Stimulated activated CD8-positive, alpha-beta memory T cell treated with anti-CD3 and anti-CD28 coated beads, Interleukin-15, amount 100 ng/mL, for 48 hours (primary cell): ENCODE measurements at regions not wholly inside any gene's neighbourhood (a gene's known extent, or its start where the extent isn't known, plus 50 kb on each side); places are given as distances from the start of the nearest gene placed in this dataset.

Source experiments
- DNase-seq, 2 donors: peaks; one replicate each; pipeline ENCODE4 v3.0.0-alpha.2; 2020; ENCODE audit warnings: low read depth in 2 of 2

DNA sequence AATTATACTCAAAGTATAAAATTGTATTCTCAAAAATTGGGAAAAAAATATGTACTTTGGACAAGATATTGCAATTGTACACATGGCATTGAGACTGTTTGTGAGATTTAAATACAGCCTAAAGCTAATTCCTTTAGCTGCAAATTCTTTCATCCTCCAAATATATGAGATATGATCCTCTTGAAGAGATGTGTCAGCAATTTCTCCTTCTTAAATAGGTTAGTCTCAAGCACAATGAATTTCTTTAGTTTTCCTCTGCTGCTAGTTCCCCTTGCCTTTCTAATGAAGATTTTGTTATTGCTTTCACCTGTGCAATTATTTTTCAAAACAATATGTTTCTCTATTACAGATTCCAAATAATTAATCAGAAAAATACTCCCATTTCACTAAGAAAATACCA lies 153.4 kb upstream of the GULP1 start:
- no peak for DNase-seq

DNA sequence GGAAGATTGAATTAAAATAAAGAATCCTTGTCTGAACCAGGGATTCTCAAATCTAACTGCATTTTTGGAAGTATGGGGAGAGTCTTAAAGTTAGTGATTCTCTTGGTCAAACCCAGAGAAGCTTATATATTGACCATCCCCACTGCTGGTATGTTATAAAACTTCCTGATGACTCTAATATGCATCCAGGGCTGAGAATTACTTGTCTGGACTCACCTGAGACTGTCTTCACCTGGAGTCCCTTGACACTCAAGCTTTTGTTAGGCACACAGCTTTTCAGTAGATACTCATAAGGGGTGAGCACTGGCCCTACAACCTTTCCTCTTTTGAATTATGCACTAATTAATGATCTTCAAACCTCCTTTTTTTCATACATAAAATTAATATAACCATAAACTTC lies 149.6 kb upstream of the GULP1 start:
- no peak for DNase-seq

DNA sequence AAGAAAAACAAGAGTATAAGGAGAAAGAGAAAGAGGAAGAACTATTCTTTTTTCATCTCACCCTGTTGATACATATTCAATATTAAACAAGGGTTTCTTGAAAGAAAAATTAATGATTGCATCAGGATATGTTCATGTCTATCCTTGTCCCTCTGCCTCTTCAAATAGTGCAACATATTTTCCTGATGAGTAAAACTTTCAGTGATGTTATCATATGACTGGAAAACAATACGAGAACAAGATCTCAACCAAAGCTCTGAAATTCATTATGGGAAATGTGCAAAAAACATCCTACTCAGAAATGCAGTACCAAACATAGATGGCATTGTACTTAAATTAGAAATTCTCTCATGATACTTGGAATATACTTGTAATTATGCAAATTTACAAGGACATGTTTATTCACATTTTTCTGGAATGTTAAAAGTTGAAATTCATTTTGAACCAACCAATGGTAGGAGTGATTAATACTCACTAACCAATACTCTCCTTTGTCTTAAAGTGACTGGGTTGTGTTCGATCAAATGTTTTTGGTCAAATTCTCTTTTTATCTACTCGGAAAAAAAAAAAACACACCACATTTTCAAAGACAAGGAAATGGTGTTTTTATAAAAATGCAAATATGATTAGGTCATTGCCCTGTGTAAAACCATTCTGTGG lies 148.9 kb upstream of the GULP1 start:
- no peak for DNase-seq

DNA sequence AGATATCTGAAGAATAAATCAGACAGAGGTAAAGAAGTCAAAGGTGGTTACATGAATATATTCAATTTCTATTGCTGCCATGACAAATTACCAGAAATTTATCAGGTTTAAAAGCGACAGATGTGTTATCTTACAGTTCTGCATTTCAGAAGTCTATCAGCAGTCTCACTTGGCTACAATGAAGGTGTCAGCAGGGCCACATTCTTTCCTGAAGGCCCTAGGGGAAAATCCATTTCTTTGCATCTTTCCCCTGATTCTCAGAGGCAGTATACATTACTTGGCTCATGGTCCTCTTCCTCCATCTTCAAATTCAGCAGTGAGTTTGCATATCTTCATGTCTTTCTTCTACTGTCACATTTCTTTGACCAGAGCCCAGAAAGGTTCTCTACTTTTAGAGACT lies 145.8 kb upstream of the GULP1 start:
- no peak for DNase-seq

DNA sequence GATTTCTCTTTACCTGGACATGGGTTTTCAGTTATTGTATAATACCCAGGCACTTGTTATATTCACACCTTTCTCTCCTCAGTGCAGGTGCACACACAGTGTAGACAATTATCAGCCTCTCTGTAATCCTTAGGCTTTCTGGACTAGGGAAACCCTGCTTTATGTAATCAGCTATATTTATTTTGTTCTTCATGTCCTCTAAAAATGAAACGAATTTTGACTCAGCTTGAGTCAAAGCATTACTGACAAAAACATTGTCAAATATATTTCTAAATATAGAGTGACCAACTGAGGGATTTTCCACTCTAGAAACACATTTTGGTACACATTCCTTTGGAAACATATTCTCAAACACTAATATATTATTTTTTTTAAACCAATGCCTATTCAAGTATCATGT lies 144.8 kb upstream of the GULP1 start:
- DNase-seq, result no peak

DNA sequence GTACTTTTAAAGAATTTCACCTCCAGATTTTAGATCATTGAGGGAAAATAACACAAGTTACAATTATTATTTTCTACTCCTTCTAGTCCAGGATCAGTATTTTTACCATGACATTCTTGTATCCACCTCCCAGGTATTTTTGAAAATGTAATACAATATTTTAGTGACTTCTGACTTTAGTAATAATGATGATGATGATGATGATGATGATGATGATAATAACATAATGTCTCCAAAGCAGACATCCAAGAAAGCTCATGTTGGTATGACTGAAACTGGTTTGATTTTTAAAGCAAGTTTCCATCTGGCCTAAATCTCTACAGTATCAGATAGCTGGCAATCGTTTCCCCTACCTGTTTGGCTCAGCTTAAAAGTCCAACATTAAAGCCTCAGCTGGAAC lies 140.0 kb upstream of the GULP1 start:
- DNase-seq, result no peak

DNA sequence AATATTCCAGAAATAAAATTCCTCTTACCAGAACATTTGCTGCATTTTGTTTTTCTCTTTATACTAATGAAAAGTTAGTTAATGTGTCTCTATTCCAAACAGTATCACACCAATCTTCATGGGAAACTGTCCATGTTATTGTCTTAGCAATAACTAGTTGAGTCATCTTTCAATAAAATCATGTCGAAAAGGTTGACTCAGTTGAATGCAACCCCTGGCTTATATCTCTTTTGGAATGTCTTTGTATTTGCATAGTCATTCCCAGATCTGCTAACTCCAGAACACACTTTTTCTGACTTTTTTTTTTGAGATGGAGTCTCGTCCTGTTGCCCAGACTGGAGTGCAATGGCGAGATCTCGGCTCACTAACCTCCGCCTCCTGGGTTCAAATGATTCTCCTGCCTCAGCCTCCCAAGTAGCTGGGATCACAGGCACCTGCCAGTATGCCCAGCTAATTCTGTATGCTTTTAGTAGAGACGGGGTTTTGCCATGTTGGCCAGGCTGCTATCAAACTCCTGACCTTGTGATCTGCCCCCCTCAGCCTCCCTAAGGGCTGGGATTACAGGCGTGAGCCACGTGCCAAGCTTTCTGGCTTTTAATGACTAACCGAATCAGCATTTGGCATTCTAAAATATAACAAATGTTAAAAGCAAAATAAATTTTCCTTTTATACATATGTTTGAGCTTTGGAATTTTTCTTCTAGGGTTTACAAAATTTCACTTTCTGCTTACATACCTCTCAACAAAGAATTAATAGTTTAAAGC lies 133.2 kb upstream of the GULP1 start:
- no peak for DNase-seq

DNA sequence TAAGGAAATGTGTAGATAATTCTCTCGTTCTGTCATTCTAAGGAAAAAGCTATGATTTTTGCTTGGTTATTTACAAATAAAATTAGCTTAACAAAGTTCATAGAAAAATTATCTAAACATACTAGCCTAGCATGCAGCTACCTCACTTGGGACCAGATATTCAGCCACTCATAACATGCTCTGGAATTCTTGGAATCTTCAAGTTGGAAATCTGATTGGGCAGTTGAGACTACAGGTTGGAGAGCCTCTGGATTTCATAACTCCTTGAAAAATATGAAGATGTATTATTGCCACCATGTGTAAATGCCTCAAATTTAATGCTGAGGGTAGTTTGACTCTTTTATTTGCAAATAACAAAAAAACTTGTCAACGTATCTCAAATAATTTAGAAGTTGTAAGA lies 132.2 kb upstream of the GULP1 start:
- DNase-seq, result no peak

DNA sequence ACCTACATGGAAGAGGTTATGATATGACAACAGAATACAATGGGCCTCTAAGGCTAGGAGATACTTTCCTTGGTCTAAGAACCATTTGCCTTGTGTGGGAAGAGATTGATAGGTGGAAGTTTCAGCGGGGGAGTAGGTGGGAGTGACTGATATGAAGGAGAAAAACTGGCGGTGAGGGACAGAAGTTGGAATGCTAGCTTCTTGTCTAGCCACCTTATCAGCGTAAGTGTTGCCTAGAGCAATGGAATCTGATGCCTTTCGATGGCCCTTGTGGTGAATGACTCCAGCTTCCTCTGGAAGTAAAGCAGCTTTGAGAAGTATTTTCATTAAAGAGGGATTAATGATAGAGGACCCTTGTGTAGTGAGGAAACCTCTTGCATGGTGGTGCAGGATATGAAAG lies 121.3 kb upstream of the GULP1 start:
- DNase-seq, result no peak

DNA sequence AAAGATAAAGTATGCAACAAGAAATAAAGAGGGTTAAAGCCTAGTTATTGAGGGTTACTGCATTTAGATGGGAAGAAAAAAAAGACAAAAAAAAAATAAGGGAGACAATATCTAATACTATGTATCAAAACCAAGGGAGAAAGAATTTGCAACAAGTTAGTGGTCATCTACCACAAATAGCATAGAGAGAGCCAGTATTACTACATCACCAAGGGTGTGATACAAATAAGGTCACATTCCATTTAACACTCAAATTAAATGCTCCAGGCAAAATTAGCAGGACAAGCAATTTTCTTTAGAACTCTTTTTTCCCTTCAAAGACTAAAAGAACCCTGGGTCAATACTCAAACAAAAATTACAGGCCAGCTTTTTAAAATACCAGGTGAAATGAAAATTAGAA lies 115.1 kb upstream of the GULP1 start:
- no peak for DNase-seq

DNA sequence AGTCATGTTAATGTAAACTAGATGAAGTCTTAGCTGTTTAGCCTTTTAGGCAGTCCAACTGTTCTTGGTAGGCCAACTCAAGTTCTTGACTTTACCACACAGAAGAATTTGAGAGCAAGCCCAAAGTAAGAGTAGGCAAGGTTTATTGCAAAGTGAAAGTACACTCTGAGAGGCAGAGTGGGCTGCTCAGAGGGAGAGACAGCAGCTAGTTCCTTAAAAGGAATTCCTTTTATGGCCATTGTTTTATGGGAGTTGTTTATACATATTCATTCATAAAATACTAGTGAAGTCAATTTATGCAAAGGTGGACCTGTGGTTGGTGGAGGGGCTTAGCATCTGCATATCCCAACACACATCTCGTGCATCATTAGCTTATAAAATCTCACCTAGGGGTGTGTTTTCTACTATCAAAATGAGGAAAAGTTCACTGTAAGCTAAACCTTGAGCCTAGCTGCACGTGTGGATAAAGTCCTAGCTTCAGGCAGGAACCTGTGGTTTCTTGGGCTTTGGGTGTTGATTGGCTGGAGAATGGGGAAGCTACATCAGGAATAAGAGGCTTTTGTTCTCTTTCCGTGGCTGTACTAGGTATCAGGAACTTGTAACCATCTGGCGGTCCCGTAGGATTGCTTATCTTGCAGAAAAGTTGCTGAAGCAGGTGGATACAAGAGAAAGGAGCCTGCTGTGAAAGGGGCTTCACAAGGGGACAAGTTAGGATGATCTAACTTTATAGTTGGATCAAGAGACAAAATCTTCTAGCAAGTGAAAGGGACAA lies 110.4 kb upstream of the GULP1 start:
- DNase-seq, result no peak

DNA sequence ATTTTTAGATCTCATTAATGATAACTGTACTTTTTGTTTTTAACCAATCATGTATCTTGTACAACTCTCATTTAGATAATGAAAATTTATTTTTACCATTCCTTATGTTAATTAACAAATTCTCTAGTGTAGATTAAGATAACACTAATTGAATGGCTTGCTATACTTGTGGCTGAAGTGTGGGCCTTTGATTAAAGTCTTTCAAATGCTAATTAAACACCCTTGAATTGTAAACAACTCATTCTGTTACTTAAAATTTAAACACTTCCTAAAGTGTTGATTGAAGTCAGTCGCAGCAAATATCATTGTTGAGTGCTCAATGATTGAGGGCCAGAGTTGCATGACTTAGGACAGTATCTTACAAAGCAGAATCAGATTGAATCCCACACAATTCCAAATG lies 109.8 kb upstream of the GULP1 start:
- DNase-seq, result no peak

DNA sequence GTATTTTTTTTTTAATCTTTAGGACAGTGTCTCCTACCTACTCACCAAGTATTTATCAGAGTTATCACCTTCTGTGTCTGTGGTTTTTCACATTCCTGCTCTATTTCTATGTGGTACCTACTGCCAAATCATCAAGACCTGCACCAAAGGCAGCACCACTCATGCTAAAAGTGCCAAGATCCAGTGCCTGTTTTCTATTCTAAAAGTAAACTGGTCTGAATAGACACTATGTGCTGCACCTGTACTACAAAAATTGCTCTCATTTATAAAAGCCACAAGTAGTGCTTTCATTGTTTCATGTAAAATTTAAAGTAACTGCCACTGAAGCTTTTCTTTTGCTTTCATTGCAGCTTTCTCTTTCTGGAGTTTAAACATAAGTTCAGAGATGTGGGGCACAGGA lies 103.9 kb upstream of the GULP1 start:
- no peak for DNase-seq

DNA sequence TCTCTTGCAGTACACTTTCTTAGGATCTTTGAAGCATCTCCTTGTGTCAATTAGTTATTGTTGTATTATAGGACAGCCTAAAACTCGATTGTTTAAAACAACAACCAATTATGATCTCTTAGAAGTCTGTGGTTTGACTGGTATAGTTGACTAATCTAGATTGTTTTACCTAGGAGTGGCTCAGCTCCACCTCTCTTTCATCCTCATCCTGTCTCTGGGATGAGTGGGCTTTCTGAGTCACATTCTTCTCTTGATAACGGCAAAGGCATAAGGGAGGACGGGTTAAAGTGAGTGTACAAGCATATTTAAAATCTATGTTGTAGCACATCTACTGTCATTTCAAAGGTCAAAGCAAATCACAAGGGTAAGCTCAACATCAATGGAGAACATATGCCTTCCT lies 102.3 kb upstream of the GULP1 start:
- DNase-seq, result no peak

DNA sequence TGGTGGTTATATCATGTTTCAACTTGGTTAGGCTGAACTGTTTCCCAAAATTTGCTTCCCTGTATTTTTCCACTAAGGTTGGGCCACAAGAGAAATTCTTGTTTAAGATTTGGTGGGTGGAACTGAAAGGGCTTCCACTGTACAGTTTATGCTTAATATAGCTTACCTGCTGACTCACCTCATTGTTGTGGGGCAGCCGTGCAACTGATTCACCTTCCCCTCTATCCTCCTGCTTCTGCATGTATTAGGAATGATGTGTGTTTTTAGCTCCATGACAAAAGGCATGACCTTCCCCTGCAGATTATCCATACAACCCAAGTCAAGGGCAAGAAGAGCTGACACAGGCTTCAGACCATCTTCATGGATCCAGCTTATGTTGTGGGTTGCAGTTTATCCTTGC lies 98.4 kb upstream of the GULP1 start:
- no peak for DNase-seq

DNA sequence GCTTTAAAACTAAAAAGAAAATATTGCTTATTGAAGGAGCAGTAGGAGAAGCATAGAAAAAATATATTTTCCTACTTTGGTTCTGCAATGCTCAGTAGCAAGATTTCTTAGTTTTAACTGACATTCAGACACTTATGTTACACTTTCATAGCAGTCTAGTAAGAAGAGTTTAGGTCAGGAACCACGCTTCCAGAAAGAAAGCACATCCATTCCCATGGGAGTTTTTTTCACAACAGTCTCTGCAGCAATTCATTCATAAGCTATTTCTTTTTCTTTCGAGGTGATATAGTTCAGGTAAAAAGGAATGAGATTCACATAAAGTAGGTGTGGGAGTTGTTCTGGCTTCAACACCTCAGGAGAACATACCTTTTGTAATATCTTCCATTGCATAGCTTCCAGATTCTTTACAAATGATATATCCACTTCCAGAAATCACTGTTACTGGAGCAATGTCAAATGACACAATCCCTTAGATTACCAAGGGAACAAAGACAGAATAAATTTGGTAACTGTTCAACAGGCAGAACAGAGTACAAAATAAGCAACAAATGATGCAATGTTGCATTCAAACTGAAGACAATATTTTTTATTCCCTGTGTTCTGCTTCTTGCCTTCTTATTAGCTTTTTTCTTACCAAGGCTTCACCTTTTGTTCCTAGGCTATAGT lies 95.2 kb upstream of the GULP1 start:
- no peak for DNase-seq

DNA sequence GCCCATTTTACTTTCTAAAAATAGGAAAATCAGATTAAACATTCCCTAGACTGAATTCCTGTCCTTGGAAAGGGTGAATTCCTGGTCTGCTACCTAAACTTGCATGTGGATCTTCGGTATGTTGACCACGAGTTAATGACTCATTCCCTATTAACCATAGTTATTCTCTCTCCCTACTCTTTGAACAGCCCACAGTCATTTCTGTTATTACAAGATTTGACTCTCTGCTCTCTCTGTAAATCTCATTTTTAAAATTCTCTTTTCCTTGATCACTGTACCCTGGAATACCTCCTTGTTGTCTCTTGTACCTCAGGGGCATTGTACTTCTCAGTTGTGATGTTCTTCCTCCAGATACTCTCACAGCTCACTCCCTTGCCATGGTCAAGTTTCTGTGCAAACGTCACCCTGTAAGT lies 92.0 kb upstream of the GULP1 start:
- DNase-seq, result no peak

DNA sequence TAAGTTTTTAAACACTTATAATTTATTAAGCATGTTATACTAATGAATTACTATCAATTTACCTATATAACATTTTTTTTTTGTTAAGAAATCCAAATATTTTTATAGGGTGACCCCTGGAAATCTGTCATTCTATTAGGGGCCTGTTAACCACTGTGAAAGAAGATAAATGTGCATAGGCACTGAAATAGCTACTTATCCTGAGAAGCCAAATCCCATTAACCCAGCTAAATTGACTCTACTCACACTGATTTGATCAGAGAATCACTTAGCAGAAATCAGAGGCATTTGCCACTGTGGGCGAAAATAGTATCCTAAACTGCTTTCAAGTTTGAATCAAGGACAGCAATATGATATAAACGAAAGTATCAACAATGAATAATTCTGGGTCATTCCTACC lies 90.0 kb upstream of the GULP1 start:
- DNase-seq, result no peak

DNA sequence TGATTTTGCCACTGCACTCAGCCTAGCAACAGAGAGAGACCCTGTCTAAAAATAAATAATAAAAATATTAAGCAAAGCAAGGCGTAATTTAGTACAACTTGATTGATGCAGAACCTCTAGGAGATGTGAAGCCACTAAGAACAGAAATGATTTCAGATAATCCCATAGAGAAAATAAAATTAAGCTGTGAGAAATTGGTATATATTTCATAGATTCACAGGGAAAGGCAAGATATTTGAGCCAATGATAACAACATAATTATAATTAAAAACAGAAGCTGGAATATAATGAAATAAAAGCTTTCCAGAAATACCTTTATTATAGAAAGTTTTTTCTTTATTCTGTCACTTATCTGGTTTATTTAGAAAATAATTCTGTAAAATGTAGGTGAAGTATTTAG lies 88.9 kb upstream of the GULP1 start:
- DNase-seq, result no peak

DNA sequence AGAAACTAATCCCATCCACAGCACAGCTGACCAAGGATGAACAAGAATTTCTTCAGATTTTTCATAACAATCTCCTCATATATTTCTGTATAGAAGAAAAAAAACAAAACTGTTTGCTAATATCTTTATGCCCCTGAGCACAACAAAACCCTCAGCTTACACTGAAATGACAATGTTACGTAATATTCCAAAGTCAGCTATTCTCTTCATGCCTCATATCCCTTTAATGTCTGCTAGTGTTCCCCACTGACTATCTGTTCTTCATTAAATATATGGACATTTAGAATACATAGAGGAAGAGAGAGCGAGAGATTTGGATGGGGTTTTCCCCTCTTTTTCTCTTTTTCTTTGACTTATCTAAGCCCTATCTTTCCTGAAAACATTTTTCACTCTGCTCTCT lies 87.9 kb upstream of the GULP1 start:
- DNase-seq, result no peak

DNA sequence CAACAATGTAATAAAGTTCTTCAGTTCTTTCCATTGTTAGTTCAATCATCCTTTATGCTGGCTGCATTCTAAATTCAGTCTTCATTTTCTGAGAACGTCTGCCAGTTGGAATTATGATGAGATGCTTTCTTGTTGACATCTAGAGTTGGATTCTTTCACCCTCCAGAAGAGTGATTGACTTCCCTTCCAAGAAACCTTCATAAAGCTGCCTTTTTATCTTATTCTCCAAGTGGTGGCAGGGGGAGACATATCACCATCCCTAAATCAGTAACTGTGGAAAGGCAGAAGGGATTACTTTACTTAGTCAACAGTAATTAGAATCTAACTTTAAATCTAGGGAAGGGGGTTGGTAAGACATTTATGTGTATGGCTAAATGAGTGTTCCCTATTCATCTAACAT lies 86.8 kb upstream of the GULP1 start:
- DNase-seq, result no peak

DNA sequence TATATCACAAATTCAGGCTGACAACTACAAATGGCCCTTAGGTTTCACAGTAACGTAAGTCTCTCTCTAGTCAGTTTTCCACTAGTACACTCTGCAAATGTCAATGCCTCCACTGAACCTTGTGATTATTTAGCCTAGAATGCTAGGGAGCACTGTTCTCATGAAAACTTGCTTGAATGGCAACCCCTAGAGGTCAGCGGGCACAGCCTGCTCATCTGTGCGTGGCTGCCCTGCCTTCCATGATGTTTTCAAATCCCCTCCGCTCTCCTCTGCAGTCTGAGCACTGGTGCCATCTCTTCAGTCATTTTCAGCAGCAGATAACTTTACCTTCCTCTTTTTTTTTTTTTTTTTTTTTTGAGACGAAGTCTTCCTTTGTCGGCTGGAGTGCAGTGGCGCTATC lies 84.1 kb upstream of the GULP1 start:
- no peak for DNase-seq

DNA sequence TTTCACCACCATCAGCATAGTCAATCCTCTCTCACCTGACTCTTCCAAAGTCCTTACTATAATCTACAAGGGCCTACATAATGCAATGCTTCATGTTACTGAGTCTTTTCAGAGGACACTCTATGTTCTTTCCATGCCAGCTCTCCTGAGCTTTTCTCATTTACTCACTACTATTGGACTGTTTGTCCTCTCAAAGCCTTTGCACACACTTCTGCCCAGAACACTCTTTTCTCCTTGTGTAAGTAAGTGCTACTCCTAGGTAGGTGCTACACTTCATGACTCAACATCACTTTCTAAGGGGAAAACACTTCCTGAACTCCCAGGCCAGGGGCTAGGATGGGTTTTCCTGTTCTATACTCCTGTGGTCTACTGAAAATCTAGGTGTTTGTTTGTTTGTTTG lies 82.5 kb upstream of the GULP1 start:
- no peak for DNase-seq
